Neural cell (in vitro differentiated cells): ENCODE measurements at regions not wholly inside any gene's neighbourhood (a gene's known extent, or its start where the extent isn't known, plus 50 kb on each side); places are given as distances from the start of the nearest gene placed in this dataset.
A peak's percentile ranks its signal among the peaks of the same experiment; 100 is the strongest.

Source experiments
- H2AFZ ChIP-seq: fragments of 200-600, 300-800 bp; sonication (generic), shearing (Covaris generic); 2 replicates; pipeline ENCODE4 v1.6.0; 2014; ENCODE audit warnings: low read depth, mild to moderate bottlenecking, antibody characterized with exemption, low read length, moderate library complexity
- H3F3A ChIP-seq: fragments of 200-600 bp; shearing (Covaris generic); 2 replicates; pipeline ENCODE4 v1.6.1; 2016; ENCODE audit warnings: mild to moderate bottlenecking, moderate library complexity, mixed read lengths, antibody characterized with exemption, low read length; ENCODE audit not compliant: insufficient read depth, poor library complexity, severe bottlenecking
- H3K27ac ChIP-seq: fragments of 200-600, 300-800 bp; sonication (generic), shearing (Covaris generic); 2 replicates; pipeline ENCODE4 v1.5.1; 2014; ENCODE audit warnings: mild to moderate bottlenecking, low read length, moderate library complexity
- H3K27me3 ChIP-seq: fragments of 300-800, 200-600 bp; sonication (generic), shearing (Covaris generic); 2 replicates; pipeline ENCODE4 v1.6.0; 2014; ENCODE audit warnings: mild to moderate bottlenecking, low read depth, low read length, moderate library complexity; ENCODE audit not compliant: insufficient read depth
- H3K36me3 ChIP-seq: fragments of 300-800, 200-600 bp; sonication (generic), shearing (Covaris generic); 2 replicates; pipeline ENCODE4 v1.5.1; 2014; ENCODE audit warnings: mild to moderate bottlenecking, antibody characterized with exemption, low read length, moderate library complexity; ENCODE audit not compliant: insufficient read depth
- H3K4me2 ChIP-seq: fragments of 300-800, 200-600 bp; sonication (generic), shearing (Covaris generic); 2 replicates; pipeline ENCODE4 v1.6.0; 2014; ENCODE audit warnings: mild to moderate bottlenecking, low read length
- H3K4me3 ChIP-seq: fragments of 300-800, 200-600 bp; sonication (generic), shearing (Covaris generic); 2 replicates; pipeline ENCODE4 v1.5.1; 2014; ENCODE audit warnings: mild to moderate bottlenecking, low read length, moderate library complexity
- H3K79me2 ChIP-seq: fragments of 200-600 bp; shearing (Covaris generic); replicated peaks from 2 replicates; pipeline ENCODE4 v1.6.0; 2014; ENCODE audit warnings: mild to moderate bottlenecking, low read length, moderate library complexity; ENCODE audit not compliant: insufficient read depth
- H3K9ac ChIP-seq: fragments of 300-800, 200-600 bp; sonication (generic), shearing (Covaris generic); 2 replicates; pipeline ENCODE4 v1.6.1; 2016; ENCODE audit warnings: mild to moderate bottlenecking, low read length, mixed read lengths
- H3K9me2 ChIP-seq: fragments of 200-600 bp; shearing (Covaris generic); 2 replicates; pipeline ENCODE4 v1.6.1; 2016; ENCODE audit warnings: mild to moderate bottlenecking, low read length, mixed read lengths; ENCODE audit not compliant: insufficient read depth
- H3K9me3 ChIP-seq: fragments of 200-600, 300-800 bp; sonication (generic), shearing (Covaris generic); 2 replicates; pipeline ENCODE4 v1.6.1; 2016; ENCODE audit warnings: mild to moderate bottlenecking, mixed run types, low read length, moderate library complexity, mixed read lengths
- H4K20me1 ChIP-seq: fragments of 200-600 bp; shearing (Covaris generic); 2 replicates; pipeline ENCODE4 v1.6.1; 2016; ENCODE audit warnings: mild to moderate bottlenecking, mixed run types; ENCODE audit not compliant: insufficient read depth
- CTCF ChIP-seq: fragments of 450-650 bp; IDR thresholded peaks from 2 replicates; pipeline ENCODE4 v1.5.1; 2014; ENCODE audit warnings: antibody characterized with exemption, mild to moderate bottlenecking, moderate library complexity; ENCODE audit not compliant: poor library complexity, severe bottlenecking
- EP300 ChIP-seq: fragments of 450-650 bp; conservative IDR thresholded peaks from 2 replicates; pipeline ENCODE4 v1.6.1; 2014; ENCODE audit warnings: antibody characterized with exemption, mild to moderate bottlenecking, moderate library complexity; ENCODE audit not compliant: poor library complexity, severe bottlenecking
- EZH2 ChIP-seq: fragments of 200-600, 300-800 bp; shearing (Covaris generic), sonication (generic); IDR thresholded peaks from 2 replicates; pipeline ENCODE4 v1.6.1; 2014; ENCODE audit warnings: antibody characterized with exemption, low read length, borderline replicate concordance, mild to moderate bottlenecking; ENCODE audit not compliant: insufficient read depth, poor library complexity, severe bottlenecking
- MXI1 ChIP-seq: fragments of 450-650 bp; conservative IDR thresholded peaks from 2 replicates; pipeline ENCODE4 v1.6.1; 2014; ENCODE audit warnings: antibody characterized with exemption, mild to moderate bottlenecking; ENCODE audit not compliant: poor library complexity, severe bottlenecking
- POLR2AphosphoS5 ChIP-seq: IDR thresholded peaks from 2 replicates; pipeline ENCODE4 v1.6.1; 2012
- RAD21 ChIP-seq: fragments of 450-650 bp; conservative IDR thresholded peaks from 2 replicates; pipeline ENCODE4 v1.6.1; 2014; ENCODE audit warnings: antibody characterized with exemption, mild to moderate bottlenecking, moderate library complexity
- REST ChIP-seq: IDR thresholded peaks from 2 replicates; pipeline ENCODE4 v1.6.1; 2012; ENCODE audit warnings: borderline replicate concordance
- SMC3 ChIP-seq: fragments of 450-650 bp; conservative IDR thresholded peaks from 2 replicates; pipeline ENCODE4 v1.6.1; 2014; ENCODE audit warnings: antibody characterized with exemption, mild to moderate bottlenecking, moderate library complexity; ENCODE audit not compliant: poor library complexity
- TAF1 ChIP-seq: IDR thresholded peaks from 2 replicates; pipeline ENCODE4 v1.6.1; 2012; ENCODE audit warnings: low read depth

GRCh38 chr3:143901105-143901504 is 52.8 kb upstream of the SLC9A9 start:
- no peak overlapping the region for H3K27ac ChIP-seq
- no peaks in the 10 kb centered on the region for H3K36me3 ChIP-seq
- peaks cover 9% of the 10 kb centered on the region for H3F3A ChIP-seq
- no peak overlapping the region for H3K4me2 ChIP-seq
- no peaks in the 10 kb centered on the region for H3K9me3 ChIP-seq
- H2AFZ ChIP-seq, result no peak overlapping the region
- no peaks in the 10 kb centered on the region for H3K9me2 ChIP-seq
- H3K79me2 ChIP-seq, result no peaks in the 10 kb centered on the region
- H4K20me1 ChIP-seq, result no peaks in the 10 kb centered on the region
- no peak overlapping the region for H3K4me3 ChIP-seq
- no peak overlapping the region for H3K9ac ChIP-seq
- no peaks in the 10 kb centered on the region for H3K27me3 ChIP-seq
- TF ChIP-seq REST (no peak), TAF1 (no peak), RAD21 (no peak), CTCF (no peak), SMC3 (no peak), EP300 (no peak), POLR2AphosphoS5 (no peak), MXI1 (no peak), EZH2 (no peak)

GRCh38 chr3:143902210-143902609 is 53.9 kb upstream of the SLC9A9 start:
- Histone ChIP-seq H3K9ac (no peak overlapping the region), H3K9me3 (no peaks in the 10 kb centered on the region), H3K36me3 (no peaks in the 10 kb centered on the region)

GRCh38 chr3:143910756-143911155 is 60.9 kb upstream of the DIPK2A start:
- no peaks in the 10 kb centered on the region for H3K9me3 ChIP-seq
- no peak overlapping the region for H2AFZ ChIP-seq
- H3K79me2 ChIP-seq, result no peaks in the 10 kb centered on the region
- H4K20me1 ChIP-seq, result no peaks in the 10 kb centered on the region
- H3F3A ChIP-seq, result no peaks in the 10 kb centered on the region
- H3K9ac ChIP-seq, result no peak overlapping the region
- no peak for TF ChIP-seq POLR2AphosphoS5
- no peak for TF ChIP-seq SMC3
- no peak for TF ChIP-seq REST
- TF ChIP-seq EZH2, result no peak
- TF ChIP-seq RAD21, result no peak
- no peak for TF ChIP-seq MXI1
- TF ChIP-seq TAF1, result no peak
- no peak overlapping the region for H3K4me3 ChIP-seq
- no peak overlapping the region for H3K27ac ChIP-seq
- H3K4me2 ChIP-seq, result no peak overlapping the region
- no peaks in the 10 kb centered on the region for H3K9me2 ChIP-seq
- H3K36me3 ChIP-seq, result no peaks in the 10 kb centered on the region
- H3K27me3 ChIP-seq, result no peaks in the 10 kb centered on the region

More at GRCh38 chr3:143902210-143902609, 53.9 kb upstream of the SLC9A9 start:
- Histone ChIP-seq H3K79me2 (no peaks in the 10 kb centered on the region), H3K4me2 (no peak overlapping the region), H4K20me1 (no peaks in the 10 kb centered on the region), H3F3A (peaks cover 9% of the 10 kb centered on the region), H3K27me3 (no peaks in the 10 kb centered on the region), H2AFZ (no peak overlapping the region), H3K9me2 (no peaks in the 10 kb centered on the region), H3K4me3 (no peak overlapping the region), H3K27ac (no peak overlapping the region)
- TF ChIP-seq EP300, result peak; percentile 24
- TF ChIP-seq SMC3, result no peak
